ENCODE measurements at regions not wholly inside any gene's neighbourhood (a gene's known extent, or its start where the extent isn't known, plus 50 kb on each side); places are given as distances from the start of the nearest gene placed in this dataset.

DNA sequence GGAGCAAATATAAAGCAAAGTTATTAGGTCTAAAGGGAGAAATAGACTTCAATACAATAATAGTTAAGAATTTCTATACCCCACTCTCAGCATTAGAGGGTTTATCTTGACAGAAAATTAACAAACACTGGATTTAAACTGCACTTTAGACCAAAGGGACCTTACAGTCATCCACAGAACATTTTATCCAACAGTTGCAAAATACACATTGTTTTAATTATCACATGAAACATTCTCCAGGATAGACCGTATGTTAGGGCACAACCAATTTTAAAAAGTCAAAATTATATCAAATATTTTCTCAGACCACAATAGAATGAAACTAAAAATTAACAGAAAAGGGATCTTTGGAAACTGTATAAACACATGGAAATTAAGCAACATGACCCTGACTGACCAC lies 384.5 kb upstream of the C1orf87 start:
- Mint-ChIP-seq H3K4me3 (no peak overlapping the region), H3K9me3 (peaks cover 7 to 10% of the 10 kb centered on the region in 2 experiments), H3K27ac (no peak overlapping the region), H3K36me3 (ENCODE audit: insufficient read depth in 1 of 3, low read depth in 3 of 3) (peaks cover 0 to 1% (median 0%) of the 10 kb centered on the region in 3 experiments; a peak in 2 of 7 replicates), H3K27me3 (ENCODE audit: low read depth) (no peaks in the 10 kb centered on the region), H3K4me1 (peaks cover 7 to 8% of the 10 kb centered on the region in 2 experiments; a peak in 2 of 4 replicates)
- no peak overlapping the region for H4K8ac ChIP-seq (replicated peaks; ENCODE audit: insufficient read length, low read depth, low read length)
- H2BK15ac ChIP-seq (ENCODE audit: low read depth, low read length): no peak overlapping the region
- H3T11ph ChIP-seq (ENCODE audit: low read length): no peak overlapping the region
- no peaks in the 10 kb centered on the region for H4K20me1 ChIP-seq (ENCODE audit: control insufficient read depth, insufficient read depth, insufficient read length)
- no peak overlapping the region for H2BK120ac ChIP-seq (ENCODE audit: low read depth, low read length, poor library complexity, severe bottlenecking)
- DNase-seq: no peak
- H3K56ac ChIP-seq (ENCODE audit: insufficient read length, low read depth, low read length): no peak overlapping the region
- TF ChIP-seq, protein P1, sequence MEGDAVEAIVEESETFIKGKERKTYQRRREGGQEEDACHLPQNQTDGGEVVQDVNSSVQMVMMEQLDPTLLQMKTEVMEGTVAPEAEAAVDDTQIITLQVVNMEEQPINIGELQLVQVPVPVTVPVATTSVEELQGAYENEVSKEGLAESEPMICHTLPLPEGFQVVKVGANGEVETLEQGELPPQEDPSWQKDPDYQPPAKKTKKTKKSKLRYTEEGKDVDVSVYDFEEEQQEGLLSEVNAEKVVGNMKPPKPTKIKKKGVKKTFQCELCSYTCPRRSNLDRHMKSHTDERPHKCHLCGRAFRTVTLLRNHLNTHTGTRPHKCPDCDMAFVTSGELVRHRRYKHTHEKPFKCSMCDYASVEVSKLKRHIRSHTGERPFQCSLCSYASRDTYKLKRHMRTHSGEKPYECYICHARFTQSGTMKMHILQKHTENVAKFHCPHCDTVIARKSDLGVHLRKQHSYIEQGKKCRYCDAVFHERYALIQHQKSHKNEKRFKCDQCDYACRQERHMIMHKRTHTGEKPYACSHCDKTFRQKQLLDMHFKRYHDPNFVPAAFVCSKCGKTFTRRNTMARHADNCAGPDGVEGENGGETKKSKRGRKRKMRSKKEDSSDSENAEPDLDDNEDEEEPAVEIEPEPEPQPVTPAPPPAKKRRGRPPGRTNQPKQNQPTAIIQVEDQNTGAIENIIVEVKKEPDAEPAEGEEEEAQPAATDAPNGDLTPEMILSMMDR (conservative IDR thresholded peaks at IDR 0.05): no peak
- H3K23ac ChIP-seq (ENCODE audit: insufficient read length, low read depth, low read length): no peak overlapping the region
- no peaks in the 10 kb centered on the region for H3K79me2 ChIP-seq (ENCODE audit: insufficient read depth, low read length)
- no peak overlapping the region for H3K27ac ChIP-seq (ENCODE audit: insufficient read length, low read depth, low read length)
- no peak overlapping the region for H3K18ac ChIP-seq (ENCODE audit: insufficient read length, low read depth, low read length)
- no peak overlapping the region for H2BK5ac ChIP-seq (ENCODE audit: insufficient read length, low read length)
- no CpG with 5 or more reads among the region's 1 CpG for WGBS (ENCODE audit: extremely low coverage, insufficient read length, low lambda C conversion rate)
- H3K4ac ChIP-seq (ENCODE audit: low read depth, low read length): no peak overlapping the region
- H2BK20ac ChIP-seq (ENCODE audit: low read depth, low read length, poor library complexity, severe bottlenecking): no peak overlapping the region
- no peak overlapping the region for H4K5ac ChIP-seq (ENCODE audit: insufficient read length, low read depth, low read length)
- H2BK12ac ChIP-seq (ENCODE audit: insufficient read length, low read depth, low read length): no peak overlapping the region
- no peaks in the 10 kb centered on the region for H3K23me2 ChIP-seq (ENCODE audit: insufficient read length, low read depth, low read length, poor library complexity, severe bottlenecking)
- no peak overlapping the region for H2AK5ac ChIP-seq (ENCODE audit: insufficient read length, low read length)
- H3K27me3 ChIP-seq (ENCODE audit: insufficient read depth, low read length): no peaks in the 10 kb centered on the region
- no peaks in the 10 kb centered on the region for H3K9me3 ChIP-seq (ENCODE audit: control insufficient read depth, low read depth, low read length)
- H4K91ac ChIP-seq (ENCODE audit: insufficient read length, low read depth, low read length): no peak overlapping the region
- no peaks in the 10 kb centered on the region for H3K79me1 ChIP-seq (ENCODE audit: insufficient read depth, low read depth, low read length, poor library complexity, severe bottlenecking)
- H3K14ac ChIP-seq (ENCODE audit: insufficient read depth, low read length): no peak overlapping the region
- no peak overlapping the region for H3K4me2 ChIP-seq (ENCODE audit: insufficient read depth, insufficient read length, low read length)
- no peaks in the 10 kb centered on the region; the same call in 1 of the 2 replicates for H3K4me1 ChIP-seq (ENCODE audit: insufficient read depth, low read length)
- no peak overlapping the region for H2AFZ ChIP-seq (ENCODE audit: low read length)
- no peak overlapping the region for H3K9ac ChIP-seq (ENCODE audit: extremely low read depth, insufficient read length, low read length)
